Karpas-422 (cell line): ENCODE measurements at regions not wholly inside any gene's neighbourhood (a gene's known extent, or its start where the extent isn't known, plus 50 kb on each side); places are given as distances from the start of the nearest gene placed in this dataset.

Experiments used
- DNase-seq: peaks from one replicate; pipeline ENCODE4 v3.0.0-alpha.2; 2015
- H2AFZ ChIP-seq: fragments of 200-600 bp; sonication (generic); 2 replicates; pipeline ENCODE4 v1.6.1; 2014; ENCODE audit warnings: antibody characterized with exemption, low read length, mixed read lengths
- H3K27ac ChIP-seq: fragments of 200-600 bp; sonication (generic); 2 replicates; pipeline ENCODE4 v1.5.1; 2014; ENCODE audit warnings: mild to moderate bottlenecking, low read length, moderate library complexity
- H3K27me3 ChIP-seq: fragments of 200-600 bp; sonication (generic); 2 replicates; pipeline ENCODE4 v1.6.1; 2014; ENCODE audit warnings: low read length, mixed read lengths
- H3K36me3 ChIP-seq: fragments of 200-600 bp; sonication (generic); 2 replicates; pipeline ENCODE4 v1.6.1; 2014; ENCODE audit warnings: low read length, mixed read lengths; ENCODE audit not compliant: insufficient read depth
- H3K4me1 ChIP-seq: fragments of 200-600 bp; sonication (generic); 2 replicates; pipeline ENCODE4 v1.6.1; 2014; ENCODE audit warnings: mild to moderate bottlenecking, low read length, mixed read lengths
- H3K4me2 ChIP-seq: fragments of 200-600 bp; sonication (generic); 2 replicates; pipeline ENCODE4 v1.6.1; 2014; ENCODE audit warnings: low read length, low read depth, mild to moderate bottlenecking; ENCODE audit not compliant: poor library complexity, severe bottlenecking
- H3K4me3 ChIP-seq: fragments of 200-600 bp; sonication (generic); 2 replicates; pipeline ENCODE4 v1.5.1; 2014; ENCODE audit warnings: mild to moderate bottlenecking, antibody characterized with exemption, low read length, mixed read lengths
- H3K79me2 ChIP-seq: fragments of 200-600 bp; sonication (generic); 2 replicates; pipeline ENCODE4 v1.6.1; 2014; ENCODE audit warnings: mild to moderate bottlenecking, low read length, mixed read lengths
- H3K9ac ChIP-seq: fragments of 200-600 bp; sonication (generic); 2 replicates; pipeline ENCODE4 v1.6.0; 2014; ENCODE audit warnings: low read length
- H3K9me2 ChIP-seq: fragments of 200-600 bp; sonication (generic), shearing (Covaris generic); replicated peaks from 2 replicates; pipeline ENCODE4 v1.6.0; 2014; ENCODE audit warnings: mild to moderate bottlenecking, low read length, moderate library complexity; ENCODE audit not compliant: insufficient read depth
- H3K9me3 ChIP-seq: fragments of 300-700, 200-600 bp; sonication (generic); 2 replicates; pipeline ENCODE4 v1.6.1; 2014; ENCODE audit warnings: low read length, mixed read lengths
- H4K20me1 ChIP-seq: fragments of 200-600 bp; sonication (generic); 2 replicates; pipeline ENCODE4 v1.6.1; 2014; ENCODE audit warnings: mild to moderate bottlenecking, antibody characterized with exemption, low read length, low read depth; ENCODE audit not compliant: insufficient read depth

- Histone ChIP-seq H3K27me3 (no peaks in the 10 kb centered on the region), H3K9ac (no peak overlapping the region), H3K27ac (no peak overlapping the region), H3K4me1 (peaks cover 3% of the 10 kb centered on the region; the same call in 1 of the 2 replicates), H3K36me3 (no peaks in the 10 kb centered on the region), H3K79me2 (no peaks in the 10 kb centered on the region), H4K20me1 (no peaks in the 10 kb centered on the region), H3K9me2 (no peaks in the 10 kb centered on the region), H2AFZ (no peak overlapping the region), H3K9me3 (no peaks in the 10 kb centered on the region; the same call in 1 of the 2 replicates), H3K4me2 (no peak overlapping the region), H3K4me3 (no peak overlapping the region)
- DNase-seq, result peak; percentile 88
These were observed 147.6 kb downstream of the IL20RB start for GRCh38 chr3:137105277-137105977.

DNA sequence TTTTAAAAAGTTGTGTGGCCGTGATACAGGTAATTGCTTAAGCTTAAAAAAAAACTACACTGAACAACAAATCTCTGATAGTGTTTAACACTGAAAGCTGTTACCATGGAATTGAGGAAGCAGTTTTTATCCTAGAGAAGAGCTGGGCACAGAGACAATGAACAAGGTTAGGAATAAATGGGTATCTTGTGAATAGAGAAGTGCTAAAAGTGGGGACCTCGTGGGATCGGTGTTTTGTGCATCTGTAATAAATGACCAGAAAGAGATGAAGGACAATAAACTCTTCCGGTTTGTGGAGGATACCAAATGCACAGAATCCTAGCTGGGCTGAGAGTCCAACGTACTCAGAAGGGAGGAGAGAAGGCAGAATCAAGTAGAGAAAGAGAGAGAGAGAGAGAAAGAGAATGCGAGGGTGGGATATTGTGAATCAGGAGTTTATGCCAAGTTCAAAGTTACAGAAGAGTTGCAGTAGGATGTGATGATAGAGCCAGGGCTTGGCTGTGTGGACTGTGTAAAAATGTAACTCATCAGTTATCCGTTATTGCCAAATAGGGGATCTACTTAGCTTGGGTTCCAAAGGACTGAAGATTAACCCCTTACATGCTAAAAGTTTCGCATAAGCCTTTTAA, 148.9 kb downstream of the IL20RB start:
- H3K9me3 ChIP-seq, result no peaks in the 10 kb centered on the region
- no peak overlapping the region for H3K4me2 ChIP-seq
- H3K79me2 ChIP-seq, result no peaks in the 10 kb centered on the region
- no peak overlapping the region for H3K9ac ChIP-seq
- no peaks in the 10 kb centered on the region for H4K20me1 ChIP-seq
- H3K4me1 ChIP-seq, result peaks cover 3% of the 10 kb centered on the region; the same call in 1 of the 2 replicates
- H2AFZ ChIP-seq, result no peak overlapping the region
- no peak for DNase-seq
- H3K27ac ChIP-seq, result no peak overlapping the region
- H3K27me3 ChIP-seq, result no peaks in the 10 kb centered on the region
- H3K36me3 ChIP-seq, result no peaks in the 10 kb centered on the region
- no peak overlapping the region for H3K4me3 ChIP-seq
- H3K9me2 ChIP-seq, result no peaks in the 10 kb centered on the region

DNA sequence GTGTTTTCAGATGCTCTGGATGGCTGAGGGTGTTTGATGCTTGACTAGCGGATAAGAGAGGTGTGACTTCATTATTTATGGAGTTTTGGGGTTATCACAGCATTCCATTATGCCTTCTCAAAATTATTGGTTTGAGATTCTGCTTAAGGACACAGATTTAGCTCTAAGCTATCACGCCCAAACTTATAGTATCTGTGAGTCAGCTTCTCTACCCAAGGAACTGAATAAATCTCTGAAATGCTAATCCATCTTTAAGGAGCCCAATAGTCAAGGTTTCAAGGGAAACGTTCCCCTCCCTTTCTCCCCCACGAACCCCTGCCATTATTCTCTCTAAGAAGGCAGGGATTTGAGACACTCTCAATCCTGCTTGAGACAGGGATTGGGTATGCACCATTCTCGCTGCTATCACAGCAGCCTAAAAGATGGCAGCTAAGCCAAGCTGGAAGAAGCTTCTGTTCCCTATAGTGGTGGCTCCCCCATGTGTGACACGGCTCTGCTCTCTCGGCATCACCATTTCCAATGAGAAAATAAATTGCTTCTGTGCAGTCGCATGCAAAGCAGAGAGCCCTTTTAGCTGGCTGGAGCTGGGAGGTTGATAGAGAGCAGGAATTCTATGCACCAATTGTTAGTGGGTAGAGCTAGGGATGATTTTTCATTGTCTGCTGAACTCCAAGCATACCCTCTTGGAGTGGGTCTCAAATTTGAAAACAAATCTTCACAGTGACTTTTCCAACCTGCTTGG, 151.1 kb downstream of the IL20RB start:
- Histone ChIP-seq H3K9ac (no peak overlapping the region), H3K36me3 (no peaks in the 10 kb centered on the region), H3K9me3 (no peaks in the 10 kb centered on the region), H3K9me2 (no peaks in the 10 kb centered on the region), H2AFZ (no peak overlapping the region), H3K79me2 (no peaks in the 10 kb centered on the region), H3K4me2 (no peak overlapping the region), H3K4me3 (no peak overlapping the region), H4K20me1 (no peaks in the 10 kb centered on the region), H3K27ac (no peak overlapping the region), H3K27me3 (no peaks in the 10 kb centered on the region), H3K4me1 (peaks cover 3% of the 10 kb centered on the region; the same call in 1 of the 2 replicates)
- DNase-seq, result no peak

GRCh38 chr3:137110392-137110996, 152.7 kb downstream of the IL20RB start:
- Histone ChIP-seq H3K4me3 (no peak overlapping the region), H3K4me2 (no peak overlapping the region), H3K36me3 (no peaks in the 10 kb centered on the region), H2AFZ (no peak overlapping the region), H3K79me2 (no peaks in the 10 kb centered on the region), H3K9me3 (no peaks in the 10 kb centered on the region), H3K27ac (no peak overlapping the region), H3K9me2 (no peaks in the 10 kb centered on the region), H3K4me1 (peaks cover 2% of the 10 kb centered on the region; the same call in 1 of the 2 replicates), H3K9ac (no peak overlapping the region; the same call in 1 of the 2 replicates), H3K27me3 (no peaks in the 10 kb centered on the region), H4K20me1 (no peaks in the 10 kb centered on the region)
- peak; percentile 69 for DNase-seq

DNA sequence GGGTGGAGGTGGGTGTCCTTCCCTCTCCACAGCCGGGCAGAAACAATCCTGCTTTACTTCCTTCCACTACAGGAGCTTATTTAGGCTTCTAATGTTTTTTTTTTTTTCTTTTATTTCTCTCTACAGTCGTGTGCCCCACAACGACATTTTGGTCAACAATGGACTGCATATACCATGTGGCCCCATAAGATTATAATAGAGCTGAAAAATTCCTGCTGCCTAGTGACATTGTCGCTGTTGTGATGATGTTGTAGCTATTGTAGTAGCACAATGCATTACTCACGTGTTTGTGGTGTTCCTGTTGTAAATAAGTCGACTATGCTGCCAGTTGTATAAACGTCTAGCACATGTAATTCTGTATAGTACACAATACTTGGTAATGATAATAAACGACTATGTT, 153.7 kb downstream of the IL20RB start:
- Histone ChIP-seq H3K9me2 (no peaks in the 10 kb centered on the region), H3K4me2 (no peak overlapping the region), H3K9me3 (no peaks in the 10 kb centered on the region), H3K4me3 (no peak overlapping the region), H3K27me3 (no peaks in the 10 kb centered on the region), H4K20me1 (no peaks in the 10 kb centered on the region), H3K36me3 (no peaks in the 10 kb centered on the region), H3K27ac (no peak overlapping the region), H3K4me1 (no peaks in the 10 kb centered on the region), H3K79me2 (no peaks in the 10 kb centered on the region), H2AFZ (no peak overlapping the region), H3K9ac (no peak overlapping the region)
- no peak for DNase-seq

GRCh38 chr3:137116619-137117018, 158.8 kb downstream of the IL20RB start:
- Histone ChIP-seq H3K9me2 (no peaks in the 10 kb centered on the region), H3K4me3 (no peak overlapping the region), H4K20me1 (no peaks in the 10 kb centered on the region), H3K36me3 (no peaks in the 10 kb centered on the region), H3K27me3 (no peaks in the 10 kb centered on the region), H3K9ac (no peak overlapping the region), H3K4me1 (no peaks in the 10 kb centered on the region), H2AFZ (no peak overlapping the region), H3K79me2 (no peaks in the 10 kb centered on the region), H3K4me2 (no peak overlapping the region), H3K9me3 (no peaks in the 10 kb centered on the region), H3K27ac (no peak overlapping the region)
- DNase-seq, result no peak

GRCh38 chr3:137121704-137122314, 164.0 kb downstream of the IL20RB start:
- Histone ChIP-seq H4K20me1 (no peaks in the 10 kb centered on the region), H2AFZ (no peak overlapping the region), H3K27ac (no peak overlapping the region), H3K4me1 (no peaks in the 10 kb centered on the region), H3K79me2 (no peaks in the 10 kb centered on the region), H3K9ac (no peak overlapping the region), H3K9me3 (no peaks in the 10 kb centered on the region), H3K4me2 (no peak overlapping the region), H3K9me2 (no peaks in the 10 kb centered on the region), H3K4me3 (no peak overlapping the region), H3K36me3 (no peaks in the 10 kb centered on the region), H3K27me3 (no peaks in the 10 kb centered on the region)
- DNase-seq, result peak; percentile 80
